HCT116 (cell line): ENCODE measurements at regions not wholly inside any gene's neighbourhood (a gene's known extent, or its start where the extent isn't known, plus 50 kb on each side); places are given as distances from the start of the nearest gene placed in this dataset.

Source experiments
- ATAC-seq: fragments of 200-7000 bp; cut with Tn5 transposase; 2 replicates; pipeline ENCODE4 v1.9.1; 2020; ENCODE audit warnings: mild to moderate bottlenecking, moderate library complexity
- BruUV-seq: library from RNA; stranded (reverse); fragments of 400-500 nt; replicated peaks from 2 replicates; lab custom pipeline; 2021; lab: Mats Ljungman, UMichigan
- CTCF ChIA-PET: fragments of 300-600 bp; sonication (Branson Sonifier 250); formaldehyde crosslinking; loops from one replicate; lab custom pipeline; 2021; ENCODE audit warnings: antibody characterized with exemption; lab: Charles Lee
- POLR2A ChIA-PET: fragments of 300-600, 350-600 bp; sonication (Branson Sonifier 250); formaldehyde crosslinking; loops from one replicate; lab custom pipeline; 2021; ENCODE audit warnings: antibody characterized with exemption; lab: Charles Lee
- RAD21 ChIA-PET, 2 experiments: fragments of 300-600 bp; sonication (Branson Sonifier 250); formaldehyde crosslinking; loops; one replicate each; lab custom pipeline; 2023; ENCODE audit warnings: low total read pairs in 2 of 2; ENCODE audit not compliant: uncharacterized antibody in 2 of 2, unreplicated experiment in 2 of 2, low non-redundant PET in 1 of 2; lab: Charles Lee
- DNase-seq: peaks from one replicate; pipeline ENCODE4 v3.0.0-alpha.2; 2010; ENCODE audit warnings: low read depth, low spot score
- H2AFZ ChIP-seq: fragments of 200-600 bp; shearing (Covaris generic), sonication (generic); 2 replicates; pipeline ENCODE4 v1.6.1; 2017; ENCODE audit warnings: low read depth, mixed run types, mixed read lengths, antibody characterized with exemption, low read length; ENCODE audit not compliant: poor library complexity, severe bottlenecking
- H3K27ac ChIP-seq: 2 replicates; pipeline ENCODE4 v1.5.1; 2012; ENCODE audit warnings: low read depth, low read length
- H3K27me3 ChIP-seq: fragments of 200-600 bp; sonication (generic); 2 replicates; pipeline ENCODE4 v1.6.1; 2016; ENCODE audit warnings: mixed run types, low read length, mixed read lengths; ENCODE audit not compliant: insufficient read depth
- H3K36me3 ChIP-seq, 2 experiments: fragments of 200-500 bp in 1 of 2; fragments of 200-600 bp in 1 of 2; sonication (Bioruptor generic) in 1 of 2; sonication (generic) in 1 of 2; 2 replicates each; pipeline versions ENCODE4 v1.5.1 to v1.6.1; 2014 to 2016; ENCODE audit warnings: low read length in 2 of 2, inconsistent platforms in 1 of 2, mixed read lengths in 1 of 2, mixed run types in 1 of 2; ENCODE audit not compliant: insufficient read depth in 2 of 2, control insufficient read depth in 1 of 2
- H3K4me1 ChIP-seq, 2 experiments: fragments of 200-600 bp in 1 of 2; sonication (generic) in 1 of 2; 2 replicates each; pipeline versions ENCODE4 v1.5.1 to v1.6.1; 2012 to 2017; ENCODE audit warnings: low read length in 2 of 2, inconsistent platforms in 1 of 2, mild to moderate bottlenecking in 1 of 2, mixed read lengths in 1 of 2, mixed run types in 1 of 2, moderate library complexity in 1 of 2; ENCODE audit not compliant: insufficient read depth in 2 of 2, control insufficient read depth in 1 of 2
- H3K4me2 ChIP-seq: fragments of 200-600 bp; sonication (generic); 2 replicates; pipeline ENCODE4 v1.6.1; 2017; ENCODE audit warnings: mixed run types, low read length, mixed read lengths
- H3K4me3 ChIP-seq, 2 experiments: fragments of 200-600 bp in 1 of 2; sonication (generic) in 1 of 2; replicated peaks in 1 of 2; 2 replicates each; pipeline ENCODE4 v1.5.1; 2011 to 2016; ENCODE audit warnings: low read length in 2 of 2, control low read depth in 1 of 2, low read depth in 1 of 2, mild to moderate bottlenecking in 1 of 2, mixed read lengths in 1 of 2, mixed run types in 1 of 2
- H3K79me2 ChIP-seq: fragments of 200-600 bp; sonication (generic); 2 replicates; pipeline ENCODE4 v1.6.1; 2017; ENCODE audit warnings: mild to moderate bottlenecking, mixed run types, low read length, moderate library complexity, mixed read lengths; ENCODE audit not compliant: insufficient read depth
- H3K9ac ChIP-seq: fragments of 200-600 bp; sonication (generic); 2 replicates; pipeline ENCODE4 v1.6.1; 2016; ENCODE audit warnings: low read length, mixed read lengths
- H3K9me2 ChIP-seq: fragments of 200-600 bp; sonication (generic), shearing (Covaris generic); 2 replicates; pipeline ENCODE4 v1.6.1; 2017; ENCODE audit warnings: mixed run types, mild to moderate bottlenecking, moderate library complexity; ENCODE audit not compliant: insufficient read depth
- H3K9me3 ChIP-seq, 2 experiments: fragments of 200-500 bp in 1 of 2; fragments of 200-600 bp in 1 of 2; sonication (Bioruptor generic) in 1 of 2; sonication (generic) in 1 of 2; 2 replicates each; pipeline ENCODE4 v1.6.1; 2014 to 2017; ENCODE audit warnings: low read length in 2 of 2, mixed read lengths in 2 of 2, inconsistent platforms in 1 of 2, low read depth in 1 of 2, mild to moderate bottlenecking in 1 of 2, mixed run types in 1 of 2, moderate library complexity in 1 of 2; ENCODE audit not compliant: control insufficient read depth in 1 of 2, insufficient read depth in 1 of 2
- H4K20me1 ChIP-seq: fragments of 200-600 bp; sonication (generic), shearing (Covaris generic); 2 replicates; pipeline ENCODE4 v1.6.1; 2017; ENCODE audit warnings: mixed run types, mild to moderate bottlenecking, moderate library complexity; ENCODE audit not compliant: insufficient read depth
- CBX3 ChIP-seq: IDR thresholded peaks from 2 replicates; pipeline ENCODE4 v1.6.1; 2012; ENCODE audit warnings: low read depth
- EGR1 ChIP-seq: IDR thresholded peaks from 2 replicates; pipeline ENCODE4 v1.6.1; 2012; ENCODE audit warnings: low read depth
- EZH2phosphoT487 ChIP-seq: fragments of 200-600 bp; IDR thresholded peaks from 2 replicates; pipeline ENCODE4 v1.6.1; 2018; ENCODE audit warnings: antibody characterized with exemption, borderline replicate concordance
- POLR2A ChIP-seq: IDR thresholded peaks from 2 replicates; pipeline ENCODE4 v1.7.0; 2011; ENCODE audit warnings: borderline replicate concordance; ENCODE audit not compliant: insufficient read depth, insufficient read length; ENCODE audit errors: extremely low read depth
- POLR2AphosphoS5 ChIP-seq: IDR thresholded peaks from 2 replicates; pipeline ENCODE4 v1.6.1; 2011; ENCODE audit warnings: mild to moderate bottlenecking, low read depth, low read length, moderate library complexity
- SRF ChIP-seq: IDR thresholded peaks from 2 replicates; pipeline ENCODE4 v1.6.1; 2012; ENCODE audit warnings: low read depth
- YY1 ChIP-seq: IDR thresholded peaks from 2 replicates; pipeline ENCODE4 v1.6.1; 2011; ENCODE audit warnings: low read length, low read depth, moderate library complexity, mild to moderate bottlenecking; ENCODE audit not compliant: insufficient replicate concordance; ENCODE audit errors: extremely low read depth
- intact Hi-C: fragments of 100-400 bp; cut with micrococcal nuclease; formaldehyde crosslinking; loops from 2 replicates; pipeline ENCODE4 v1.10.0; 2022
- TF ChIP-seq, protein P1 (sequence below): IDR thresholded peaks from 2 replicates; pipeline ENCODE4 v1.6.1; 2012; ENCODE audit warnings: low read depth
- TF ChIP-seq, protein P2 (sequence below), 3 experiments: fragments of 200-600 bp in 1 of 3; sonication (generic) in 1 of 3; IDR thresholded peaks in 2 of 3; conservative IDR thresholded peaks in 1 of 3; 2 replicates each; pipeline ENCODE4 v1.5.1; 2012 to 2017; ENCODE audit warnings: low read depth in 2 of 3, low read length in 2 of 3, antibody characterized with exemption in 1 of 3, borderline replicate concordance in 1 of 3, control low read depth in 1 of 3, mild to moderate bottlenecking in 1 of 3, mixed read lengths in 1 of 3, mixed run types in 1 of 3, moderate library complexity in 1 of 3; ENCODE audit not compliant: insufficient read depth in 1 of 3

DNA sequence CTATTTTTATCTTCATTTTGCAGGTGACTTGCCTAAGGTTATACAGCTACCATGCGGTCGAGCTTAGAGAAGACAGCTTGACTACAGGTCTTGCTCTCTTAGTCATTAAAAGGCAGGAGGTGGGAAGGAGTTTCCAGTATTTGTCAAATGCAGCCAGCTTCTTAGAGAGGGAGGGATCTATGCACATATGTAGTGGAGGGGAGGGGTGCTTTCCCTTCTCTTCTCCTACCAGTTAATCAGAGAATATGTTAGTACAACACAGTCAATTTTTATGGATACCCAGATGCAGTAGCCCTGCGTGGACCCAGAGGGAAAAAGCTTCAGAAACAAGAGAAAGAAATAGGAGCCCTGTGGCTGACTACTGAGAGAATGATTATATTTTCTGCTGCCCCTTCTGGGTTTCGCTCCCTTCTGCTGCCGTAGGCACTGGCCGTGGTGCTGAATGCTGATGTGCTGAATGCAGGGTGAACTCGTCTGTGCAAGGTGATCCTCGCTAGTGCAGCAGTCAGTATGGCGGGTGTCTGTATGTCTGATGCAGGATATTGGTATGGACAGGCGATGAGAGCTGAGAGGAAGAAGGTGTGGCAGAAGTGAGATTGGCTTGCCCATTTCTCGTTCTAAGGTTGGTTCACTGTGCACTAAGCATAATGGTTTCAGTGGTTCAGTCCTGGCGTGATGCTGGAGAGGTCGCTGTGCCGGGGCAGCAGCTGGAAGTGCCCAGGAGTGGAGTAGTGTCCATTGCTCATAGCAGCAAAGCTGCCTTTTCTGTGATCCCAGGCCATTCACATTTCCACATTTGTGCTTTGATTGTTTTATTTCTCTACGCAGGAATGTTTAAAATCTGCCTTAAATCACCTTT lies 189.2 kb upstream of the PODXL start:
- H3K4me2 ChIP-seq = no peak overlapping the region
- H2AFZ ChIP-seq = no peak overlapping the region
- intact Hi-C loops = no loop called here
- DNase-seq (no peak), ATAC-seq (peak; percentile 53)
- H3K79me2 ChIP-seq = no peaks in the 10 kb centered on the region
- no peaks in the 10 kb centered on the region for H3K36me3 ChIP-seq
- no peak overlapping the region for H3K9ac ChIP-seq
- TF ChIP-seq, protein P1, sequence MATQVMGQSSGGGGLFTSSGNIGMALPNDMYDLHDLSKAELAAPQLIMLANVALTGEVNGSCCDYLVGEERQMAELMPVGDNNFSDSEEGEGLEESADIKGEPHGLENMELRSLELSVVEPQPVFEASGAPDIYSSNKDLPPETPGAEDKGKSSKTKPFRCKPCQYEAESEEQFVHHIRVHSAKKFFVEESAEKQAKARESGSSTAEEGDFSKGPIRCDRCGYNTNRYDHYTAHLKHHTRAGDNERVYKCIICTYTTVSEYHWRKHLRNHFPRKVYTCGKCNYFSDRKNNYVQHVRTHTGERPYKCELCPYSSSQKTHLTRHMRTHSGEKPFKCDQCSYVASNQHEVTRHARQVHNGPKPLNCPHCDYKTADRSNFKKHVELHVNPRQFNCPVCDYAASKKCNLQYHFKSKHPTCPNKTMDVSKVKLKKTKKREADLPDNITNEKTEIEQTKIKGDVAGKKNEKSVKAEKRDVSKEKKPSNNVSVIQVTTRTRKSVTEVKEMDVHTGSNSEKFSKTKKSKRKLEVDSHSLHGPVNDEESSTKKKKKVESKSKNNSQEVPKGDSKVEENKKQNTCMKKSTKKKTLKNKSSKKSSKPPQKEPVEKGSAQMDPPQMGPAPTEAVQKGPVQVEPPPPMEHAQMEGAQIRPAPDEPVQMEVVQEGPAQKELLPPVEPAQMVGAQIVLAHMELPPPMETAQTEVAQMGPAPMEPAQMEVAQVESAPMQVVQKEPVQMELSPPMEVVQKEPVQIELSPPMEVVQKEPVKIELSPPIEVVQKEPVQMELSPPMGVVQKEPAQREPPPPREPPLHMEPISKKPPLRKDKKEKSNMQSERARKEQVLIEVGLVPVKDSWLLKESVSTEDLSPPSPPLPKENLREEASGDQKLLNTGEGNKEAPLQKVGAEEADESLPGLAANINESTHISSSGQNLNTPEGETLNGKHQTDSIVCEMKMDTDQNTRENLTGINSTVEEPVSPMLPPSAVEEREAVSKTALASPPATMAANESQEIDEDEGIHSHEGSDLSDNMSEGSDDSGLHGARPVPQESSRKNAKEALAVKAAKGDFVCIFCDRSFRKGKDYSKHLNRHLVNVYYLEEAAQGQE = peak; percentile 84
- no peak for TF ChIP-seq POLR2A
- H3K9me3 ChIP-seq = no peaks in the 10 kb centered on the region
- H4K20me1 ChIP-seq = no peaks in the 10 kb centered on the region
- BruUV-seq = no TSS peak
- H3K9me2 ChIP-seq = no peaks in the 10 kb centered on the region
- ChIA-PET RAD21 (no interaction called here), CTCF (no interaction called here), POLR2A (no interaction called here)
- peaks cover 41% of the 10 kb centered on the region; the same call in 1 of the 2 replicates for H3K27me3 ChIP-seq
- H3K27ac ChIP-seq = no peak overlapping the region
- no peaks in the 10 kb centered on the region for H3K4me1 ChIP-seq
- no peak overlapping the region for H3K4me3 ChIP-seq

DNA sequence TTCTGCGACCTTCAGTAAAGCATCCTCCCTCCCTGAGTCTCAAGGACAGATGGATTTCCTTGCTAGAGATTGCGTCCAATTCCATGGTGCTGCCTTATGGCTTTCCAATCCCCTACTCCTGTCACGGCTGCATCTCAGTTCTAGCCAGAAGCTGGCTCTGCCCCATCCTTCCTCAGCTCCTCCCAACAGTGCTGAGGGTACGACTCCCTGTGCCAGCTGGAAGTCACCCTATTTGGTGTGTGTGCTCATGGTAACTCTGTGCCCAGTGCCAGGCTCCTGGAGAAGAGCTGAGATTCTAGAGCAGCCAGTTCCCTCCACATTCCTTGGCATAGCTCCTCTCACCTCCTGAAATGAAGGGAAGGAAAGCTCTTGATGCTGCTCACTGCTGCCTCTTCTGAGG lies 185.0 kb upstream of the PODXL start:
- Histone ChIP-seq H3K4me2 (no peak overlapping the region), H4K20me1 (no peaks in the 10 kb centered on the region), H3K4me3 (no peak overlapping the region), H3K4me1 (no peaks in the 10 kb centered on the region), H3K36me3 (no peaks in the 10 kb centered on the region), H3K9ac (no peak overlapping the region), H3K27ac (no peak overlapping the region), H3K9me2 (no peaks in the 10 kb centered on the region), H3K9me3 (no peaks in the 10 kb centered on the region), H3K79me2 (no peaks in the 10 kb centered on the region), H3K27me3 (peaks cover 49% of the 10 kb centered on the region), H2AFZ (no peak overlapping the region)
- CTCF ChIA-PET = no interaction called here
- intact Hi-C loops = no loop called here
- DNase-seq = no peak
- POLR2A ChIA-PET = no interaction called here
- RAD21 ChIA-PET = no interaction called here
- no peak for ATAC-seq
- TF ChIP-seq YY1 (no peak), EZH2phosphoT487 (no peak), SRF (no peak), CBX3 (no peak), EGR1 (no peak), POLR2AphosphoS5 (no peak)
- TF ChIP-seq, protein P2, sequence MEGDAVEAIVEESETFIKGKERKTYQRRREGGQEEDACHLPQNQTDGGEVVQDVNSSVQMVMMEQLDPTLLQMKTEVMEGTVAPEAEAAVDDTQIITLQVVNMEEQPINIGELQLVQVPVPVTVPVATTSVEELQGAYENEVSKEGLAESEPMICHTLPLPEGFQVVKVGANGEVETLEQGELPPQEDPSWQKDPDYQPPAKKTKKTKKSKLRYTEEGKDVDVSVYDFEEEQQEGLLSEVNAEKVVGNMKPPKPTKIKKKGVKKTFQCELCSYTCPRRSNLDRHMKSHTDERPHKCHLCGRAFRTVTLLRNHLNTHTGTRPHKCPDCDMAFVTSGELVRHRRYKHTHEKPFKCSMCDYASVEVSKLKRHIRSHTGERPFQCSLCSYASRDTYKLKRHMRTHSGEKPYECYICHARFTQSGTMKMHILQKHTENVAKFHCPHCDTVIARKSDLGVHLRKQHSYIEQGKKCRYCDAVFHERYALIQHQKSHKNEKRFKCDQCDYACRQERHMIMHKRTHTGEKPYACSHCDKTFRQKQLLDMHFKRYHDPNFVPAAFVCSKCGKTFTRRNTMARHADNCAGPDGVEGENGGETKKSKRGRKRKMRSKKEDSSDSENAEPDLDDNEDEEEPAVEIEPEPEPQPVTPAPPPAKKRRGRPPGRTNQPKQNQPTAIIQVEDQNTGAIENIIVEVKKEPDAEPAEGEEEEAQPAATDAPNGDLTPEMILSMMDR (IDR thresholded peaks at IDR 0.05 in 2 of 3, conservative IDR thresholded peaks at IDR 0.05 in 1 of 3; ENCODE audit: borderline replicate concordance in 1 of 3, insufficient read depth in 1 of 3, low read depth in 2 of 3, low read length in 2 of 3) = no peak
- BruUV-seq = no TSS peak
